Sigmoid colon (tissue), 6 donors: ENCODE measurements at regions not wholly inside any gene's neighbourhood (a gene's known extent, or its start where the extent isn't known, plus 50 kb on each side); places are given as distances from the start of the nearest gene placed in this dataset.

Experiments used
- DNase-seq: peaks from one replicate; pipeline ENCODE4 v3.0.0-alpha.2; 2019
- H3K27ac ChIP-seq, 4 donors: fragments of 200-600 bp; sonication (generic); one replicate each; pipeline ENCODE4 v1.5.1; 2016 to 2019; ENCODE audit warnings: mild to moderate bottlenecking in 1 of 4
- H3K27me3 ChIP-seq, 3 donors: fragments of 200-600 bp; sonication (generic); one replicate each; pipeline ENCODE4 v1.5.1; 2019; ENCODE audit warnings: mild to moderate bottlenecking in 1 of 3
- H3K36me3 ChIP-seq, 4 donors: fragments of 200-600 bp; sonication (generic); one replicate each; pipeline ENCODE4 v1.5.1; 2016 to 2019
- H3K4me1 ChIP-seq, 4 donors: fragments of 200-600 bp; sonication (generic); one replicate each; pipeline ENCODE4 v1.5.1; 2017 to 2019
- H3K4me3 ChIP-seq, 4 donors: fragments of 200-600 bp; sonication (generic); one replicate each; pipeline ENCODE4 v1.5.1; 2017 to 2019; ENCODE audit warnings: mild to moderate bottlenecking in 2 of 4, moderate library complexity in 1 of 4
- H3K9me3 ChIP-seq, 4 donors: fragments of 200-600 bp in 3 of 4; sonication (generic) in 3 of 4; one replicate each; pipeline versions ENCODE4 v1.5.1 to v1.6.1; 2013 to 2019
- CTCF ChIP-seq, 4 experiments: fragments of 450-650 bp in 3 of 4; fragments of 200-600 bp in 1 of 4; IDR thresholded peaks; one replicate each; pipeline ENCODE4 v1.5.1; 2016 to 2019; ENCODE audit warnings: antibody characterized with exemption in 4 of 4, mild to moderate bottlenecking in 3 of 4, moderate library complexity in 2 of 4
- EP300 ChIP-seq, 4 donors: sonication (generic); formaldehyde crosslinking; IDR thresholded peaks; one replicate each; pipeline ENCODE4 v1.6.1; 2017; ENCODE audit warnings: antibody characterized with exemption in 4 of 4
- POLR2A ChIP-seq, 2 donors: fragments of 450-650 bp; IDR thresholded peaks; one replicate each; pipeline ENCODE4 v1.6.1; 2016; ENCODE audit warnings: antibody characterized with exemption in 2 of 2, mild to moderate bottlenecking in 2 of 2, moderate library complexity in 2 of 2
- POLR2AphosphoS5 ChIP-seq, 4 donors: sonication (generic); formaldehyde crosslinking; IDR thresholded peaks; one replicate each; pipeline ENCODE4 v1.6.1; 2017; ENCODE audit warnings: antibody characterized with exemption in 4 of 4
- WGBS, 2 donors: extraction: QIAGEN DNeasy Blood & Tissue Kit; methylation state at CpG; one replicate each; pipeline ENCODE4 v1.1.7; 2013; 5-methylcytosine and 5-hydroxymethylcytosine counted together
- intact Hi-C: fragments of 100-400 bp; cut with DNase I; formaldehyde crosslinking; loops from one replicate; pipeline ENCODE4 v1.15.1; 2023
- donor health status: healthy with polysubstance abuse.
- donor health status: healthy.

GRCh38 chr5:145680169-145680568, 155.0 kb downstream of the PRELID2 start:
- Histone ChIP-seq H3K27me3 (no peaks in the 10 kb centered on the region), H3K4me3 (no peak overlapping the region), H3K27ac (peak overlapping the region in 3 of 4 donors; percentile 66 to 83 (median 80)), H3K36me3 (no peaks in the 10 kb centered on the region), H3K9me3 (no peaks in the 10 kb centered on the region), H3K4me1 (peaks cover 0 to 42% (median 19%) of the 10 kb centered on the region in 4 donors)
- TF ChIP-seq CTCF (IDR thresholded peaks at IDR 0.05) = no peak
- TF ChIP-seq POLR2A (IDR thresholded peaks at IDR 0.05) = no peak
- no peak for TF ChIP-seq EP300 (IDR thresholded peaks at IDR 0.05)
- TF ChIP-seq POLR2AphosphoS5 (IDR thresholded peaks at IDR 0.05) = no peak
- no peak for DNase-seq
- intact Hi-C loops = loop anchor here (5.0 kb wide), 1 partner anchor 152 kb away; no protein-coding TSS in a partner anchor

DNA sequence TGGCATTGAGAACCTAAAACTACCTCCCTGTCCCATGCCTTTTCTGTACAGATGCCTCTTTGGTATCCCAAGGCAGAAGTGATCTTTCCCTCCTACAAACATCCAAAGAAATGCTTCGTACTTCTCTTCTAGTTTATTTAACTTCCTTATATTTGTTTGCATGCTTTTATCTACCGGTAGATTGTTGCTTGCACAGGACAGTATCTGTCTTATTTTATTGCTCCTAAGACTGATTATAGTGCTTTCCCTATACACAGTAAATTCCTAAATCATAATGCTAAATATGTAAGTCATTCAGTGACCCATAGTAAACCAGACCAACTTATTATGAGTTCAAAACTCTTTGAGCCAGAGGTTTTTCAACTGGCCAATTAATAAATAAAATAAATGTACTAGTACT, 156.9 kb downstream of the PRELID2 start:
- peaks cover 0 to 42% (median 19%) of the 10 kb centered on the region in 4 donors for H3K4me1 ChIP-seq
- intact Hi-C loops = no loop called here
- no peaks in the 10 kb centered on the region for H3K27me3 ChIP-seq
- no peak overlapping the region for H3K27ac ChIP-seq
- no peak for DNase-seq
- no peak for TF ChIP-seq EP300 (IDR thresholded peaks at IDR 0.05)
- no peak for TF ChIP-seq CTCF (IDR thresholded peaks at IDR 0.05)
- no peak for TF ChIP-seq POLR2A (IDR thresholded peaks at IDR 0.05)
- TF ChIP-seq POLR2AphosphoS5 (IDR thresholded peaks at IDR 0.05) = no peak
- WGBS, 2 donors = 14 to 65% methylated on average over 2 of the region's 2 CpGs
- H3K4me3 ChIP-seq = no peak overlapping the region
- H3K36me3 ChIP-seq = no peaks in the 10 kb centered on the region
- no peaks in the 10 kb centered on the region for H3K9me3 ChIP-seq

GRCh38 chr5:145673786-145674185, 161.4 kb downstream of the PRELID2 start:
- no peak for TF ChIP-seq CTCF (IDR thresholded peaks at IDR 0.05)
- TF ChIP-seq POLR2A (IDR thresholded peaks at IDR 0.05) = no peak
- H3K36me3 ChIP-seq = no peaks in the 10 kb centered on the region
- no peaks in the 10 kb centered on the region for H3K9me3 ChIP-seq
- no peak overlapping the region for H3K27ac ChIP-seq
- H3K27me3 ChIP-seq = no peaks in the 10 kb centered on the region
- H3K4me1 ChIP-seq = peaks cover 0 to 8% (median 0%) of the 10 kb centered on the region in 4 donors
- DNase-seq = no peak
- no peak overlapping the region for H3K4me3 ChIP-seq
- intact Hi-C loops = no loop called here

- intact Hi-C loops = no loop called here
- no peaks in the 10 kb centered on the region for H3K9me3 ChIP-seq
- no peak overlapping the region for H3K4me3 ChIP-seq
- no peaks in the 10 kb centered on the region for H3K36me3 ChIP-seq
- DNase-seq = no peak
- TF ChIP-seq EP300 (IDR thresholded peaks at IDR 0.05) = no peak
- TF ChIP-seq POLR2A (IDR thresholded peaks at IDR 0.05) = no peak
- no peak for TF ChIP-seq CTCF (IDR thresholded peaks at IDR 0.05)
- TF ChIP-seq POLR2AphosphoS5 (IDR thresholded peaks at IDR 0.05) = no peak
- WGBS, 2 donors = 70 to 77% methylated on average over 3 of the region's 3 CpGs
- H3K27me3 ChIP-seq = no peaks in the 10 kb centered on the region
- no peak overlapping the region for H3K27ac ChIP-seq
- no peaks in the 10 kb centered on the region for H3K4me1 ChIP-seq
Observed at GRCh38 chr5:145668714-145669113, 166.4 kb downstream of the PRELID2 start.

- H3K9me3 ChIP-seq = no peaks in the 10 kb centered on the region
- H3K4me1 ChIP-seq = no peaks in the 10 kb centered on the region
- no peak for DNase-seq
- H3K36me3 ChIP-seq = no peaks in the 10 kb centered on the region
- no peak overlapping the region for H3K4me3 ChIP-seq
- no peak overlapping the region for H3K27ac ChIP-seq
- 95 to 96% methylated on average over 3 of the region's 3 CpGs for WGBS, 2 donors
- TF ChIP-seq EP300 (IDR thresholded peaks at IDR 0.05) (no peak), POLR2AphosphoS5 (IDR thresholded peaks at IDR 0.05) (no peak)
- intact Hi-C loops = no loop called here
- no peaks in the 10 kb centered on the region for H3K27me3 ChIP-seq
Observed at GRCh38 chr5:145667742-145668141, 167.4 kb downstream of the PRELID2 start.
